ENCODE measurements at regions not wholly inside any gene's neighbourhood (a gene's known extent, or its start where the extent isn't known, plus 50 kb on each side); places are given as distances from the start of the nearest gene placed in this dataset.
A peak's percentile ranks its signal among the peaks of the same experiment; 100 is the strongest.
"Not testable (repeated sequence)": the region's sequence is repeated elsewhere in the genome, so short reads cannot be mapped to it uniquely, and the experiment has no call there.

GRCh38 chr5:157961896-157962590, 103.1 kb upstream of the CLINT1 start:
- DNase-seq: peak; percentile 57

- DNase-seq: peak; percentile 2
Measured at GRCh38 chr5:157961176-157961575, 102.2 kb upstream of the CLINT1 start.

GRCh38 chr5:157959370-157959769, 100.4 kb upstream of the CLINT1 start:
- DNase-seq: no peak

GRCh38 chr5:157956271-157956885, 97.4 kb upstream of the CLINT1 start:
- no peak for DNase-seq

GRCh38 chr5:157955541-157956172, 96.7 kb upstream of the CLINT1 start:
- DNase-seq: no peak

GRCh38 chr5:157952374-157952685, 93.4 kb upstream of the CLINT1 start:
- no peak for DNase-seq

- DNase-seq: peak; percentile 0
Measured at GRCh38 chr5:157951673-157952373, 92.9 kb upstream of the CLINT1 start.

GRCh38 chr5:157949520-157949919, 90.6 kb upstream of the CLINT1 start:
- no peak for DNase-seq

GRCh38 chr5:157948738-157949410, 89.9 kb upstream of the CLINT1 start:
- DNase-seq: peak; percentile 65

GRCh38 chr5:157947156-157947555, 88.2 kb upstream of the CLINT1 start:
- DNase-seq: no peak

- DNase-seq: not testable (repeated sequence)
Measured at GRCh38 chr5:157945822-157946221, 86.9 kb upstream of the CLINT1 start.

- DNase-seq: no peak
Measured at GRCh38 chr5:157944938-157945337, 86.0 kb upstream of the CLINT1 start.

GRCh38 chr5:157944077-157944633, 85.2 kb upstream of the CLINT1 start:
- DNase-seq: no peak

- no peak for DNase-seq
Measured at GRCh38 chr5:157942595-157942994, 83.7 kb upstream of the CLINT1 start.

- DNase-seq: no peak
Measured at GRCh38 chr5:157941616-157942015, 82.7 kb upstream of the CLINT1 start.

- DNase-seq: not testable (repeated sequence)
Measured at GRCh38 chr5:157938101-157938500, 79.2 kb upstream of the CLINT1 start.

GRCh38 chr5:157936776-157937501, 78.0 kb upstream of the CLINT1 start:
- DNase-seq: not testable (repeated sequence)

GRCh38 chr5:157934600-157934999, 75.7 kb upstream of the CLINT1 start:
- DNase-seq: no peak

- DNase-seq: no peak
Measured at GRCh38 chr5:157933005-157933404, 74.1 kb upstream of the CLINT1 start.

- DNase-seq: peak; percentile 8
Measured at GRCh38 chr5:157930710-157931109, 71.8 kb upstream of the CLINT1 start.

GRCh38 chr5:157926977-157927376, 68.0 kb upstream of the CLINT1 start:
- DNase-seq: no peak

Data from NCI-H2171 treated with DMSO at 0.1 percent for 48 hours (cell line).